ENCODE measurements at regions not wholly inside any gene's neighbourhood (a gene's known extent, or its start where the extent isn't known, plus 50 kb on each side); places are given as distances from the start of the nearest gene placed in this dataset.

DNA sequence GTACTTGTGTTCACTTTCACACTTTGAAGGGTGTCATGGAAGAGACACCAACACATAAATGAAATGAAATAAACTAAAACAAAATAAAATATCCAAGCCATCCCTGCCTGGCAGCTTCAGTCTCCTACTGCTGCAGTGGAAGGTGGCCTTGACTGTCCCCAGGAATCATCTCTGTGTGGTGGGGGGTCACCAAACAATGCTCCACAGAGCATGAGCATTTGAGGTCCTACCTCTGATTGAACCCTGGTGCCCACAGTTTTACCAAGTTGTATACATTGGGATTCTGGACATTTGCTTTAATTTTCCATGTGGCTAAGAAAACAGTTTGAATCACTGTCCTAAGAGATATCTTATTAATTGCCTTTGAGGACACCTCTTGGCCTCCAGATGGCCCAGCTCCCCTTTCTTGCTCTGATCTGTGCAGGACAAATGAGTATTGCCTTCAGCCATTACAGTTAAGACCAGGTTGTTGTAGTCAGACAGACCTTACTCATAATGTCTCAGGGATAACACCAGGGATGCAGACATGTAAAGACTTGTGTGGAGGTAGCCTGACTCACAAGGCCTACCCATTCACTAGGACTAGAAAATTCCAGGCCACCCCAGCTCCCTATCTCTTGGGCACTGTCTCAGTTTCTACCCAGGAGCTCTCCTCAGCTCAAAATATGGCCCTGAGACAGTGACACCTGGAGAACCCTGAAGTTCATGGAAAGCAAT is 195.0 kb downstream of the MYCN start:
- H3K4me3 ChIP-seq (ENCODE audit: low read depth, low read length) = no peak overlapping the region

DNA sequence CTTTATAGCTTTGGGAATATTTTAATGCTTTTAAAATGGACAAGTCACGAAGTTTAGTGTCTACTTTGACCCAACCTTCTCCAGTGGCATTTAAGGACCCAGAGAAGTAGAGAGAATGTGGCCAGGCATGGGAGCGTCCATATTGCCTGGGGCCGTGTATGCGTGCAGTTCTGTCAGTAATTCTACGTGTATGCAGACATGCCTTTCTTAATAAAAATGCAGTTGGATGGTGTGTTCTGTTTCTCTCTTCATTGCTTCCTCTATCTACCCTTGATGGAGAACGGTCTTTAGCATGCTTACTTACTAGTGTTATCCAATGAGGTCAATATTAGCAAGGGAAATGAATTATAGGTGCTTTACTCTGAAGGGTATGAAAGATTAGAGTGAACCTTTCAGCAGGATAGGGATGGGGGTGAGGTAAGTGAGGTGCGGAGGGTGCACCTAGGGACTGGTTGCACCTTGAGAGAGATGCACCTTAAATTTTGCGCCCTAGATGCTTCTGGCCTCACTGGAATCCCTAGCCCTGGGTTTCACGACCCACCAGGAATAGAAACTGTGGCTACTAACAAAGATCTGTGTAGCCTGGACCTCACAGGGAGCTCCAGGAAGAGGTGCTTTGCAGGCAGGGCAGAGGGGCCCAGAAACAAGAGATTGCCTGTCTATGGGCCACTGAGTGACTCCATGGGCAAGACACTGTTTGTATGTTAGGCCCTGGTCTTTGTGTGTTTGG is 194.3 kb downstream of the MYCN start:
- TF ChIP-seq, protein P1, sequence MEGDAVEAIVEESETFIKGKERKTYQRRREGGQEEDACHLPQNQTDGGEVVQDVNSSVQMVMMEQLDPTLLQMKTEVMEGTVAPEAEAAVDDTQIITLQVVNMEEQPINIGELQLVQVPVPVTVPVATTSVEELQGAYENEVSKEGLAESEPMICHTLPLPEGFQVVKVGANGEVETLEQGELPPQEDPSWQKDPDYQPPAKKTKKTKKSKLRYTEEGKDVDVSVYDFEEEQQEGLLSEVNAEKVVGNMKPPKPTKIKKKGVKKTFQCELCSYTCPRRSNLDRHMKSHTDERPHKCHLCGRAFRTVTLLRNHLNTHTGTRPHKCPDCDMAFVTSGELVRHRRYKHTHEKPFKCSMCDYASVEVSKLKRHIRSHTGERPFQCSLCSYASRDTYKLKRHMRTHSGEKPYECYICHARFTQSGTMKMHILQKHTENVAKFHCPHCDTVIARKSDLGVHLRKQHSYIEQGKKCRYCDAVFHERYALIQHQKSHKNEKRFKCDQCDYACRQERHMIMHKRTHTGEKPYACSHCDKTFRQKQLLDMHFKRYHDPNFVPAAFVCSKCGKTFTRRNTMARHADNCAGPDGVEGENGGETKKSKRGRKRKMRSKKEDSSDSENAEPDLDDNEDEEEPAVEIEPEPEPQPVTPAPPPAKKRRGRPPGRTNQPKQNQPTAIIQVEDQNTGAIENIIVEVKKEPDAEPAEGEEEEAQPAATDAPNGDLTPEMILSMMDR (IDR thresholded peaks at IDR 0.05; ENCODE audit: borderline replicate concordance, insufficient read depth, low read depth, low read length) = no peak
- no peak overlapping the region for H3K4me3 ChIP-seq (ENCODE audit: low read depth, low read length)

More for the DNA sequence above, 195.0 kb downstream of the MYCN start:
- TF ChIP-seq, protein P1 (IDR thresholded peaks at IDR 0.05; ENCODE audit: borderline replicate concordance, insufficient read depth, low read depth, low read length) = no peak

DNA sequence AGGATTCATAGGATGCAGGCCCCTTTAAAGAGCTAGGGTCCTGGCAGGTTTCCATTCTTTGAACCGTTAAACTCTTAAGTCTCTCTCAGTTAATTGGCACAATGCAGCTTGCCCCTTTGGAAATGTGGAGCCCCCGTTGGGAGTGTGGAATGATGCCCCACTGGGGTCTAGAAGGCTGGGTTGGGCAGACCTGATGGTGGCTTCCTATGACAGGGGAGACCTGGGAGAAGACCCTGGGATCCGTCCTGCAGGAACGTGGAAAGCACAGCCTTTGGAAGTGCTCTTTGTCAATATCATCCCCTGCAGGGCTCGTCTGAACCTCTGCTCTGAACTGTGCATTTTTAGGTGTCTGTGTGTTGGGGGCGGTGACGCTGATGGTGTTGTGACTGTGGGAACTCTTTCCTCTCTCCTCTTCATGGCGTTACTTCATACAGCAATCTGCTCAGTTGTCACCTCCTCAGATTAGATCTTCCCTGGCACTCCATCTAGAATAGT is 190.6 kb downstream of the MYCN start:
- H3K4me3 ChIP-seq (ENCODE audit: low read depth, low read length) = no peak overlapping the region
- TF ChIP-seq, protein P1 (IDR thresholded peaks at IDR 0.05; ENCODE audit: borderline replicate concordance, insufficient read depth, low read depth, low read length) = no peak

DNA sequence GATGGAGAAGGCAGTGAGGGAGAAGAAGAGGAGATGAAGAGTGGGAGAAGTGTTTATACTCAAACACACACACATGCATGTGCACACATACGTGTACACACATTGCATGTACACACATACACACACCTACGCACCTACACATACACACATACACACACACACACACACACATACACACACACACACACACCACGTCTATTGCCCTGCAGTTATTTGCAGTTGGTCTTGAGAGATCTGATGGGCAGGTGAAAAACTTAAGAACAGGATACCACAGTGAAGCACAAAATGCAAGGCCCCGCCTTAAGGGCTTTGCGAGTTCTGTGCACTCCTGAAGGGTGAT is 190.2 kb downstream of the MYCN start:
- H3K4me3 ChIP-seq (ENCODE audit: low read depth, low read length) = no peak overlapping the region
- TF ChIP-seq, protein P1 (IDR thresholded peaks at IDR 0.05; ENCODE audit: borderline replicate concordance, insufficient read depth, low read depth, low read length) = no peak

DNA sequence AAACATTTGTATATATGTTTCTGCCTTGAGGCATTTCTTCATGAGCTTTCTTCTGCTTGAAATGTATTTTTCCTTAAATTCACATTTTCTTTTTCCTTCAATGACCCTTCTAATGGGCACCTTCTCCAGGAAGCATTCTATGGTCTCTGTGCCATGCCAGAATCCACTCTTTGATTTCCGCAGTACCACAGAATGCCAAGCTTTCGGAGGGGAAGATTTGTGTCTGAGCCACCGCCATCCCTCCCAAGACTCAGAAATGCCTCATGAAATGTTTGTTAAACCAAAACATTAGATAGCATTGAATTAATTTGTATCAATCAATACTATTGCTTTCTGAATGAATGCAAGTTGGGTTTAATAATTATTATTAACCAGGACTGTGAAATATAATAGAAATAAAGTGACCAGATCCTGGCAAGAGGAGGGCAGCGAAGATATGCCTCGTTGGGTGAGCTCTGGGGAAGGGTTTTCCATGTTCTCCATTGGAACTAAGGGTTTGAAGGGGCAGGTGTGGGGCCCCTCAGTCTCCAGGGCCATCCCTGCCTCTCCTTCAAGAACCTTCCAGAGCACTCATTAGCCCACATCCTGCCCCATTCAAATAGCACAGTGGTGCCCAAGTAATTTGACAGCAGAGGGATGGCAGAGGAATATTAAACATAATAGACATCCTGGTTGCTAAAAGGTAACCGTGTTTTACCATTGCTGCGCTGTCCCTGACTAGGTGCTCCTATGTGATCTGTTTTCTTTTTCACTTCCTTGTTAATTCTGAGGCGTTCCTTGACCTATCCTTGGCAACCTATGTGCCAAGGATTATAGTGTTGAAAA is 189.6 kb downstream of the MYCN start:
- H3K4me3 ChIP-seq (ENCODE audit: low read depth, low read length) = no peak overlapping the region
- TF ChIP-seq, protein P1 (IDR thresholded peaks at IDR 0.05; ENCODE audit: borderline replicate concordance, insufficient read depth, low read depth, low read length) = no peak

DNA sequence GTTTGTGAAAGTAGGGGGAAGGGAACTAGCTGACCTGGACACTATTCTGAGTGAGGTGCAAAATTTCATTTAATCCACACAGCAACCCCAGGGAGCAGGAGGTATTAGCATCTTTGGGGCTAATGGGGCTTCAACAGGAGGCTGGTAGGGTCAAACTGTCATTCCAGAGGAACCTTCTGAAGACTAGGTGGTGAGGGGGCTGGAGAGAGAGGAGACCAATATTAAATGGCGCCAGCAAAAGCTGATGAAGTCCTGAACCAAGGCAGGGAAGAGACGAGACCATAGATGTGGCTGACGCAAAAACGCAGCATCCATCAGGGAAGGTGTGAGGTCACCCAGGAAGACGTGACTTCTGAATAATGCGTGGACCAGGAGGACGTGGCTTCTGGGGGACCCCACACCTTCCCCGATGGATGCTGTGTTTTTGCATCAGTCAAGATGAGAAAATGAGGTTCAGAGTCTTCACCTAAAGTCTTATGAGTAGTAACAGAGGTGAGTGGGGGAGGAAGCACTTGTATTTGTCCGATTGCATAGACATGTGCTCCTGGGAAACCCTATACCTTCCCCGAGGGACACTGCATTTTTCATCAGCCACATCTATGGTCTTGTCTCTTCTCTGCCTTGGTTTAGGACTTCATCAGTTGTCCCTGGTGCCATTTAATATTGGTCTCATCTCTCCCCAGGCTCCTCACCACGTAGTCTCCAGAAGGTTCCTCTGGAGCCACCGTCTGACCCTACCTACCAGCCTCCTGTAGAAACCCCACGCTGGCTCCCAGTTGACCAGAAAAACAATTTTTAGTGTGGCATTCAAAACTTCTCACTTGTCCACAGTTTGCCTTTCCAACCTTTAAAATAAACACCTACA is 188.6 kb downstream of the MYCN start:
- TF ChIP-seq, protein P1 (IDR thresholded peaks at IDR 0.05; ENCODE audit: borderline replicate concordance, insufficient read depth, low read depth, low read length) = no peak
- no peak overlapping the region for H3K4me3 ChIP-seq (ENCODE audit: low read depth, low read length)
